8988T (cell line): ENCODE measurements at regions not wholly inside any gene's neighbourhood (a gene's known extent, or its start where the extent isn't known, plus 50 kb on each side); places are given as distances from the start of the nearest gene placed in this dataset.

Experiments used
- DNase-seq: peaks from one replicate; pipeline ENCODE4 v3.0.0; 2011

DNA sequence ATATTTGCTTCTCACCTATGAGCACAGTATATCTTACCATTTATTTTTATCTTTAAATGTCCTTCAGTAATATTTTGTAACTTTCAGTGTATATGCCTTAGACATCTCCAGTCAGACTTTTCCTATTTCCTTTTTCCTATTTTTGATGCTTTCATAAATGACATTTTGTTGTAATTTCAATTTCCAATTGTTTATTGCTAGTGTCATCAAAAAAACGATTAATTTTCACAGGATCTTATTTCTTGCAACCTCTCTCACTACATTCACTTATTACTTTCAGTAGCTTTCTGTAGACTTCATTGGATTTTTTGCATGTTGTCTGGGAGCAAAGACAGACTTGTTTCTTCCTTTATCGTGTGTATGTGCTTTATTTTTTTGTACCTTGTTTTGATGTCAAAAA lies 602.4 kb downstream of the AJAP1 start:
- no peak for DNase-seq

DNA sequence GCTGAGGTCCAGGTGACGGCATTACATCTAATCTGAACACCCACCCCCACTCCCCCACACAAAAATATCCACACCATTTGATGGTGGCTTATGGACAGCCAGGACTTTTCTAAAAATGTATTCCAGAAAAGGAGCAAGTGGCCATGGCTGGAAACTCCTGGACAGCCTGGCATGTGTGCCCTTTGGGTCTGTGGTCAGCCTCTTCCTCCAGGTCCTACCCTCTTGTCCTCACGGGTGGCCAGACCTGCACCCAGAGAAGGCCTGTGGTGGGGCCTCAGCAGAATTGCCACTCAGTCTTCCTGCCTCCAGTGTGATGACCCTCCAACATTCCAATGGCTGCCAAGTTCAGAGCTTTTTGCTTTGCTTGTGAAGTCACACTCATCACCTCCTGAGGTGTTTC lies 600.6 kb downstream of the AJAP1 start:
- no peak for DNase-seq

- no peak for DNase-seq
These were observed 599.8 kb downstream of the AJAP1 start for GRCh38 chr1:5254131-5254725.

DNA sequence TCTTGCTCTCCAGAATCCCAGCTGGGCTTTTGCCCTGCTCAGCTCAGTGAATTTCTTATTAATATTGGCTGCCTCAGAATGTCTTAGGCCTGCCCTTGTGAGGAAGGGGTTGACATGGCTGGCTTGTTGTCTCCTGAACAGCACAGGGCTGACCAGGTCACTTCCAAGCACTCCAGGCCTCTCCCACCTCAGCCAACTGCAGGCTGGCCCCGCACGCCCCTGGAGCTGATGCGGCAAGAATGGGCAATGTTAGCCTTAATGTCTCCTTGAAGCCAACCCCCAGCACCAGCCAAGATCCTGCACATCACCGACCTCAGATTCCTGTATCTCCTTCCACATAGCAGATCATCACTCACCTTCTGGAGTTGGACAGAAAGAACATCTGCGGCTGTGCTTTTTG lies 598.6 kb downstream of the AJAP1 start:
- DNase-seq: no peak

DNA sequence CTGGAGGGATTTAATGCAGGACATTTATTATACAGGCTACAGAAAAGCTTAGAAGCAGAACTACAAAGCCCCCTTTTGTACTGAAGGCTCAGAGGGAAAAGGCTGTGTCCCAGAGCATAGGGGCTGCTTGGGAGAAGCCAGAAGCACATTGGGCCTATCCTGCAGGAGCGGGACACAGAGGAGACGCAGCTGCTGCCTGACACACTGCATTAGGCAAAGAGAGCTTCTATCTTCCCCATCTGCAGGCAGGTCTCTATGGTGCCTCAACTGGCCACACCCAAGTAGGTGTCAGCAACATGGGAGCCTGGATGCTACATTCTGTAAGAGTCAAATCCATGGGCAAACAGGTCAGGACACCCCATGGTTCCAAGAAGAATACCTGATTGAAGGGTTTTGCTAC lies 595.9 kb downstream of the AJAP1 start:
- DNase-seq: no peak

DNA sequence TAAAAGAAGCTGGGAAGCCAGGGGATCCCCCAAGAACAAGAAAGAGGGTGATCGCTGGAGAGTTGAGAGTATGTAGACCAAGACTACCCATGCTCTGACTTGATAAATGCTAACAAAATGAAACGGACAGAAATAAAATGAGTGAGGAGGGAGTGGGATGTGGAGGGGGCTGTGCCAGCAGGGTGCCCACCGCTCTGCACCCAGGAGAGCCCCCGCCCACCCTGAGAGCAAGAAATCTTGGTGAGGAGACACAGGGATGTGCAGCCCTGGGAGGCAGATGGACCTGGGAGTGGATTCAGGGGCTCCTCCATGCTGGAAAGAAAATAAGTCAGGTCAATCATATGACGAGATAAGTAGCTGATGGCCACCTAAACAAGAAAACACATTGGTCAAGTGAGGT lies 590.9 kb downstream of the AJAP1 start:
- DNase-seq: no peak

DNA sequence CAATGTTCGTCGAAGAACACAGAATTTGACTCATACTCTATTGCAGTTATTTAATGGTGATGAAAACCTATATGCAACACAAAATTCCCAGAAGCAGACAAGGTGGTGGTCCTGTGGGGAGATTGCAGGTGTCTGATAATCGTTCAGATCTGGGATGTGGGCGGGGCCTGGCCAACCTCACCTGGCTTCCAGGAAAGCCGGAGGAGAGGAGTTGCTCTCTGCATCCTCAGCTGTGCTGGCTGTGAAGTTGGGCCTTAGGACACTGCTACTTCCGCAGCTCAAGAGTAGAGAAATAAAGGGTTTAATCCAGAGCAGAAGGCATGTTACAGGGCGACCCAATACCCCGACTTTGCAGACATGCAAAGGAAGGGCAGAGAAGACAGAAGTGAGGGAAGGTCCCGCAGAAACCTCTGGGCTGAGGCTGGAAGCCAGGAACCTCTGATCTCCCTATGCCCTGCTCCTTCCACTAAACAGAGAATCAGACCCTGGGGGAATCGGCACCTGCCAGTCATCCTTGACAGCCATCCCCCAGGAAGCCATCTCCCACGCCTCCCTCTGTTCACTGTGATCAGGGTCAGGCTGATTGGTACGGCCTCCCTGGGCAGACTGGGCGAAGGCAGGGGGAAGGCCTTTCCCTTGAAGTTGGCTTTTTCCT lies 590.3 kb downstream of the AJAP1 start:
- DNase-seq: no peak

DNA sequence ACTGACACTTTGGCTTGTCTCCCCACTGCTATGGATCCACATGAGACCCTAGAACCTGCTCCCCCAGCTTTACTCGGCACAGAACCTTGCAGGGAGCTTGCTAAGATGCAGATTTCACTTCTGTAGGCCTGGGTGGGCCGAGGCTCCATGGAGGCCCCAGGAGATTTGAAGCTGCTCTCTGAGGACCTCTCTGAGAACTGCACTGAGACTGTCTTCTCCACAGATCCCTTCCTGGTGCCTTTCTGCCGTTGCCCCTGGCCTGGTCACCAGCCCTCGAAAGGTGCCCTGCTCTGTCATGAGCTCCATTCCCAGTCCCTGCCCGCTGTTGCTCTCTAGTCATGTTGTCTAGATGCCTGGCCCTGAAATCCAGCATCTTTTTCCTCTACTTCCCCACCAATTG lies 588.4 kb downstream of the AJAP1 start:
- DNase-seq: no peak

GRCh38 chr1:5239911-5240310 lies 585.5 kb downstream of the AJAP1 start:
- DNase-seq: no peak

DNA sequence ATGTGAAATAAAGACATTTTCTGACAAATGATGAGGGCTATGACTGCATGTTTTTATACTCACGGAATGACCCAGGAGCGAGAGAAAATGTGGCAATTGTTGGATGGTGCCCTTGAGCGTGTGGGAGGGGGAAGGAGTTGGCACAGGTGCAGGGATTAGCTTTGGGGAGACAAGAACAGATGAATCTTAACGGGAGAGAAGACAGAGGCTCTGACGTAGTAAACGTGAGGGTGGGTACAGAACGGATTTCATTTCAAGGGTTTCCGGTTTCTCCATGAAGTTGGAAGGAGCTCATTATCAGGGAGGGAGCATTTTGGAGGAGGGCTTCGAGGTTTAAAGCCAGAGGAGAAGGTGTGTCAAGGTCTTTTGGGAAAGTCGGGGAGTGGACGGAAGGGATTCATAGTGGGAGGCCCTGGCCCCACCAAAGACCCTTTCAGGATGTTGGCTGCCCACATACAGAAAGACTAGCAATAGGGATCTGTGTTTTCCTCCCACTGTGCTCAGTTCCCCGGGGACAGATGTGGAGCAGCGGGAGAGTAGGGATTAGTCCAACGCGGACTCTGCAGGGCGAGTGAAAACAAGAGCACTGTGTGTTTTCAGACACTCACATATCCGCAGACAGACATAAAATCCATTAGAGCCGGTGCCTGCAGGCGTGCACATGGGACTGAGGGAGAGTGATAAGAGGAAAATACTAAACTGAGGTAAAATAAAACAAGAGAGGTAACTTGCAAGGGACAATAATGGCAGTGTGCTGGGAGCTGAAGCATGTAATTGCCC lies 584.1 kb downstream of the AJAP1 start:
- no peak for DNase-seq

DNA sequence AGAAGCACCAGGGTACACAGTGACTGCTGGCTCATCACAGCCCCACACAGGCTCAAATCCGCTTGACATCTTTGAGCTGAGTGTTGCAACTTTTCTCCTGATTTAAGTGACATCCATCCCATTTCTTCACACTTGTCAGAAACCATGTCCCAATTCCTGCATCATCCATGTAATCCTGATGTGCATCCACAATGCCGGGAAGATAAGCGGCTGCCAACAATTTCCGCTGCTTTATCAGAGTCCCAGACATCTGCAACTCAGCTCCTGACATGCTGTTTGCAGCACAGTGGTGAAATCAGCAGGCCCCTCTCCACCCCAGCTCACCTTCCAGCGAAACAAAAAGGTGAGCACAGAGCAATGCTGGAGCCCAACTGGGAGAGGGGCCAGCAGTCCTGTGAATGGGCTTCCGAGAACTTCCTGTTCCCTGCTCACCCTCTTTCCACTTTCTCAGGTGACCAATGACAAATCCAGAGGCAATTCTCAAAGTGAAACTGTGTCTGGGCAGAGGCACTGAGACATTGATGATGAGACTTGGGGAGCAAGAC lies 581.0 kb downstream of the AJAP1 start:
- DNase-seq: no peak

DNA sequence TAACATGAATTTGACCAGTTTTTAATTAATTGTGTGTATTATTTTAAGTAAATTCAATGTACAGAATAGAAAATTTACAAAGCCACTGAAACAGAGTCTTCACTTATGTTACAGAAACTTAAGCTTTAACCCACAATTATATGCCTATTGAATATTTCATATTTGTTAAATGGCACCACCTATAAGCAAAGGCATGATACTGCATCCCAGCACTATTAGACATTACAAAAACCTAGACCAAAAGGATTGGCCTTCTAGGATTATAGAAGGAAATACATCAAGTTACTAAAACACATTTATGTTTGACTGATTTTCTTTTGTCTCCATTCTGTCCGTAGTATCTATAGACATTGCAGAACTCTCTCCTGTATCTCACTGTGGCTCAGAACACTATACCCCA lies 578.1 kb downstream of the AJAP1 start:
- no peak for DNase-seq

DNA sequence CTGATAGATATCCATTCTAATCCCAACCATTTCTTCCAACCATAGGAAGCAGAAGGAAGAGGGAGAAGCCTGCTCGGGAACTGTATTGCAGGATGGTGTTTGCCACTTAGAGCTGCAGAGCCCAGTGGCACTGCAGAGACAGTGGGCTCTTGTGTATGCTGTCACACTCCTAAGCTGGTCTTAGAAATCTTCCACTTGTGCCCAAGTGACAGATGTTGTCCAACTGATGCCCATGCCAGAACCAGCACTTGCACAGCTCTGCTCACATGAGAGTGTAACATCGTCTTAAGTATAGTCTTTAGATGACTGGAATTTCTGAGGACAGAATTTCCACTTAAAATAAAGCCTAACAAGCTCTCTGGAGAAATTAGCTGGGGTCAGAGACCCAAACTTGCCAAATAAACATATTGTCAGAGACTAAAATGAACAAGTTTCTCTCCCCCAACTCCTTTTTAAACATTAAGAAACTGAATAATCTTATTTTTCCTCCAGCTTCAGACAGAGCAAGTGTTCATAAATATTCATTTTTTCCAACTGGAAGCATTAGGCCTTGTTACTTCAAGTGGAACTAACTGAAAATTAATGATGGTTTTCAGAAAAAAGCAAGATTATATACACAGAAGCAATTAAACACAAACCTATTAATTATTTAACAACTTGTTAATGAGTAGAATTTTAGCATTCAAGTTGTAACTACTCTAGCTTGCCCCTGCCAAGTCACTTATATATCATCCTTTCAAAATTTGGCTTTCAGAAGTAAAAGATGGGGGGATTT lies 577.3 kb downstream of the AJAP1 start:
- no peak for DNase-seq

GRCh38 chr1:5227114-5227513 lies 572.7 kb downstream of the AJAP1 start:
- DNase-seq: no peak

GRCh38 chr1:5225707-5226704 lies 571.6 kb downstream of the AJAP1 start:
- no peak for DNase-seq

GRCh38 chr1:5223206-5223605 lies 568.8 kb downstream of the AJAP1 start:
- no peak for DNase-seq

- no peak for DNase-seq
These were observed 568.2 kb downstream of the AJAP1 start for GRCh38 chr1:5222626-5223025.

DNA sequence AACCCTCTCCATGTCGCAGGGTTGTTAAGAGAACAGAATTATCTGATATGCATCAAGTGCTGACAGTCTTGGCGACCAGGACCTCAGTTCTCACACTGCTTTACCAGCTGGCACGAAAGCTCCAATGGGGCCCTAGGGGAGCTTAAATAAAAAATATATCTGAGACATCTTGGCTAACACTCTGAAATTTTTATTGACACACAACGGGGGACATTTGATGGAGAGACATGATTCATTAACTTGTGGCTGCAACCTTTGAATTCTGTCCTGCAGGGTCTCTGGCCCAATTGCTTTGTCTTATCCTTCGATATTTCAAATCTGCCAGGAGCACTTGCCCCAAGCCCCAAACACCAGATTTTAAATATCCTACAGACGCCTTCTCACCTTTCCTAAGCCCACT lies 567.0 kb downstream of the AJAP1 start:
- no peak for DNase-seq

- DNase-seq: no peak
These were observed 566.4 kb downstream of the AJAP1 start for GRCh38 chr1:5220821-5221220.

- DNase-seq: no peak
These were observed 566.0 kb downstream of the AJAP1 start for GRCh38 chr1:5220421-5220820.

- DNase-seq: no peak
These were observed 545.6 kb downstream of the AJAP1 start for GRCh38 chr1:5200006-5200405.

- no peak for DNase-seq
These were observed 543.9 kb downstream of the AJAP1 start for GRCh38 chr1:5198328-5198727.
